ENCODE measurements at regions not wholly inside any gene's neighbourhood (a gene's known extent, or its start where the extent isn't known, plus 50 kb on each side); places are given as distances from the start of the nearest gene placed in this dataset.

DNA sequence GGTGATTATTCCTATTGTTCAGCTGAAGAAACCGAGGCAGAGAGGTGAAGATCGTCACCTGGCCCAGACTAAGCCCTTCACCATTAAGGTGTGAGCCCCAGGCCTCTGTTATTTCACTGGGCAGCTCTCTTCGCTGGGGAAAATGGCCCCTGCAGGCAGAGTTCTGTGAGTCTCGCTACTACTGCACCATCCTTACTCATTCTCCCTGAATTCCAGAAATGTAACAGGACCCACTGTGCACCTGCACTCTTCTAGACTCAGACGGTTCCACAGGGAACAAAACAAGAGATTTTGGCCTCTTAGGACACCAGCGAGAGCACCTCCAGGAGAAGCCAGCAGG lies 147.7 kb upstream of the GLI2 start:
- no CpG with 5 or more reads among the region's 6 CpGs for WGBS (ENCODE audit: extremely low coverage, insufficient coverage, insufficient read length)
- no peak overlapping the region for H2AK5ac ChIP-seq (ENCODE audit: low read length)
- peaks cover 28% of the 10 kb centered on the region for H3K27me3 ChIP-seq (ENCODE audit: insufficient read depth, low read length)
- no peak overlapping the region for H3K18ac ChIP-seq (ENCODE audit: low read length)
- no peak overlapping the region for H3K27ac ChIP-seq (ENCODE audit: low read depth, low read length)
- H4K91ac ChIP-seq (ENCODE audit: low read depth, low read length): no peak overlapping the region
- H3K14ac ChIP-seq (ENCODE audit: low read length): no peak overlapping the region
- no peak overlapping the region for H3K9ac ChIP-seq (ENCODE audit: low read length)
- H3K4me3 ChIP-seq (ENCODE audit: low read depth, low read length): no peak overlapping the region
- no peak overlapping the region for H2BK120ac ChIP-seq (ENCODE audit: insufficient read depth, low read length, poor library complexity)
- H2BK5ac ChIP-seq (ENCODE audit: low read depth, low read length, poor library complexity): no peak overlapping the region
- H3K9me3 ChIP-seq (ENCODE audit: insufficient read depth, low read depth, low read length): peaks cover 2% of the 10 kb centered on the region
- no peaks in the 10 kb centered on the region for H3K79me2 ChIP-seq (ENCODE audit: control insufficient read depth, insufficient read depth, low read length, poor library complexity)
- H3K79me1 ChIP-seq (ENCODE audit: low read length): no peaks in the 10 kb centered on the region
- H2BK12ac ChIP-seq (ENCODE audit: low read length): no peak overlapping the region
- no peak overlapping the region for H3K23ac ChIP-seq (ENCODE audit: low read length)
- DNase-seq: peak in 1 of 2 donors; percentile 36
- no peak overlapping the region for H2AFZ ChIP-seq (ENCODE audit: insufficient read depth, low read length, poor library complexity)
- no peak overlapping the region for H3K4me2 ChIP-seq (ENCODE audit: low read length)
- peaks cover 5 to 6% of the 10 kb centered on the region in 2 experiments for H3K4me1 ChIP-seq (ENCODE audit: control insufficient read depth in 1 of 2, insufficient read depth in 2 of 2, low read length in 2 of 2)
- no peak overlapping the region for H3K4ac ChIP-seq (ENCODE audit: low read depth, low read length)
- H4K8ac ChIP-seq (ENCODE audit: low read depth, low read length): no peak overlapping the region
- H3K36me3 ChIP-seq (ENCODE audit: control insufficient read depth in 1 of 2, insufficient read depth in 2 of 2, low read length in 2 of 2): no peaks in the 10 kb centered on the region
- H4K12ac ChIP-seq (ENCODE audit: low read depth, low read length): no peak overlapping the region

DNA sequence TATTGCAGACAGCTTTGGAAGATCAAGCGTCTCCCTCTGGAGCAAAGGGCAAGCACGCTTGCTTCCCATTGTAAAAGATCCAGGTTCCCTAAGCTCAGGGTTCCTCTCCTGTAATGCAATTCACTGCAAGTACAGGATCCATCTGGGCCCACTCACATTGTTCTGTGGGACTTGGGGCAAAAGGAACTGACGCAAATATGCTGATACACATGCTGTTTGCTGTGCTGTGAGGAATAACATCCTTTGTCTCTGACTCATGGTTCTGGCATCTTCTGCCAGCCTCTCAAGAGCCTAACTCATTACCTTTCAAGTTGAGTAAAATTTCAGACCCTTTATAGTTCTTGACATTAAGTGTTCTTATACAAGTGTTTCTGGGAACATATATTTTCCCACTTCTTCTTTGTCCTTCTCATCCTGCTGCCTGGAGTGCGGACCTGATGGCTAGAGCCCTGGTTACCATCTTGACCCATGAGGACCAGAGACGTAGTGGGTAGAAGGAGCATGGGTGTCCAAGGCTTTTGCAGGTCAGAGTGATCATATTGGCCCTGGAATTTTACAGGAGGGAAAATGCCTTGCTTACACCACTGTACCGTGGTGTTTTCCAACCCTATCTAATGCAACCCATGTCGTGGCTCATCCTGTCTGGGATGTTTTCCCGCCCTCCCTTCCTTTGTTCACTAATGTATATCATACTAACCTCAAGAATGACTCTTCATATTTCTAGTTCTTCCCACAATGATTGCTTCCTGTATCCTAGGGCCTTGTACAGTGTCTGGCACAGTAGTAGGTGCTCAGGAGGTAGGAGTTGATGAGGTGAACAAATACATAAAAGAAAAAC lies 145.7 kb upstream of the GLI2 start:
- H3K4me2 ChIP-seq (ENCODE audit: low read length): no peak overlapping the region
- no peak overlapping the region for H3K27ac ChIP-seq (ENCODE audit: low read depth, low read length)
- H4K12ac ChIP-seq (ENCODE audit: low read depth, low read length): no peak overlapping the region
- H2BK12ac ChIP-seq (ENCODE audit: low read length): no peak overlapping the region
- peaks cover 2% of the 10 kb centered on the region for H3K9me3 ChIP-seq (ENCODE audit: insufficient read depth, low read depth, low read length)
- H3K79me2 ChIP-seq (ENCODE audit: control insufficient read depth, insufficient read depth, low read length, poor library complexity): no peaks in the 10 kb centered on the region
- H3K9ac ChIP-seq (ENCODE audit: low read length): no peak overlapping the region
- no peaks in the 10 kb centered on the region for H3K36me3 ChIP-seq (ENCODE audit: control insufficient read depth in 1 of 2, insufficient read depth in 2 of 2, low read length in 2 of 2)
- no peak overlapping the region for H3K4me3 ChIP-seq (ENCODE audit: low read depth, low read length)
- H2BK120ac ChIP-seq (ENCODE audit: insufficient read depth, low read length, poor library complexity): no peak overlapping the region
- WGBS (ENCODE audit: extremely low coverage, insufficient coverage, insufficient read length): no CpG with 5 or more reads among the region's 8 CpGs
- H3K23ac ChIP-seq (ENCODE audit: low read length): no peak overlapping the region
- peak in 1 of 2 donors; percentile 56 for DNase-seq
- H2AK5ac ChIP-seq (ENCODE audit: low read length): no peak overlapping the region
- H3K79me1 ChIP-seq (ENCODE audit: low read length): no peaks in the 10 kb centered on the region
- H3K18ac ChIP-seq (ENCODE audit: low read length): no peak overlapping the region
- no peak overlapping the region for H3K4ac ChIP-seq (ENCODE audit: low read depth, low read length)
- no peak overlapping the region for H3K14ac ChIP-seq (ENCODE audit: low read length)
- H2BK5ac ChIP-seq (ENCODE audit: low read depth, low read length, poor library complexity): no peak overlapping the region
- no peak overlapping the region for H2AFZ ChIP-seq (ENCODE audit: insufficient read depth, low read length, poor library complexity)
- peaks cover 28% of the 10 kb centered on the region for H3K27me3 ChIP-seq (ENCODE audit: insufficient read depth, low read length)
- no peak overlapping the region for H4K91ac ChIP-seq (ENCODE audit: low read depth, low read length)
- peaks cover 5 to 6% of the 10 kb centered on the region in 2 experiments for H3K4me1 ChIP-seq (ENCODE audit: control insufficient read depth in 1 of 2, insufficient read depth in 2 of 2, low read length in 2 of 2)
- H4K8ac ChIP-seq (ENCODE audit: low read depth, low read length): no peak overlapping the region

DNA sequence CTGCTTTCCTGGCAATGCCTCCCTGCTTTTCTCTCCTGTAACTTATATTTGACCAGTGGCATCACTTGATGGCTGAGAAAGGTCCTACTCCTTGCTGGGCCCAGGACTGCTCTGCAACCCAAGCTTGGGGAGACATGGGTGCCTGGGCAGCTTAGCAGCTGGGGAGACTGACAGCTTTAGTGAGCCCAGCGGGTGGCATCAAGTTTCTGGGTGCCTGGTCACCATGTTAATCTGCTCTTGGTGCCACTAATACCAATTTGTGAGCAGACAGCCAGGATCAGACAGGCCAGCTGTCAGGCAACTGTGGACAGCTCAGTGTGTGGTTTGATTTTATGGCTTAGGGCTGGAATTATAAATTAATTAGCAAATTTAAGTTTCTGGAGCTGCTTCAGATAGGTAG lies 144.8 kb upstream of the GLI2 start:
- Histone ChIP-seq H2BK120ac (ENCODE audit: insufficient read depth, low read length, poor library complexity) (no peak overlapping the region), H2AK5ac (ENCODE audit: low read length) (no peak overlapping the region), H3K79me1 (ENCODE audit: low read length) (no peaks in the 10 kb centered on the region), H2BK12ac (ENCODE audit: low read length) (no peak overlapping the region), H3K36me3 (ENCODE audit: control insufficient read depth in 1 of 2, insufficient read depth in 2 of 2, low read length in 2 of 2) (no peaks in the 10 kb centered on the region), H3K4ac (ENCODE audit: low read depth, low read length) (no peak overlapping the region), H3K4me3 (ENCODE audit: low read depth, low read length) (no peak overlapping the region), H3K27me3 (ENCODE audit: insufficient read depth, low read length) (peaks cover 28% of the 10 kb centered on the region), H3K27ac (ENCODE audit: low read depth, low read length) (no peak overlapping the region), H3K9ac (ENCODE audit: low read length) (no peak overlapping the region), H3K4me2 (ENCODE audit: low read length) (no peak overlapping the region), H2BK5ac (ENCODE audit: low read depth, low read length, poor library complexity) (no peak overlapping the region), H3K79me2 (ENCODE audit: control insufficient read depth, insufficient read depth, low read length, poor library complexity) (no peaks in the 10 kb centered on the region), H4K8ac (ENCODE audit: low read depth, low read length) (no peak overlapping the region), H3K4me1 (ENCODE audit: control insufficient read depth in 1 of 2, insufficient read depth in 2 of 2, low read length in 2 of 2) (peaks cover 5 to 6% of the 10 kb centered on the region in 2 experiments), H3K18ac (ENCODE audit: low read length) (no peak overlapping the region), H3K9me3 (ENCODE audit: insufficient read depth, low read depth, low read length) (peaks cover 2% of the 10 kb centered on the region), H4K91ac (ENCODE audit: low read depth, low read length) (no peak overlapping the region), H3K14ac (ENCODE audit: low read length) (no peak overlapping the region), H4K12ac (ENCODE audit: low read depth, low read length) (no peak overlapping the region), H2AFZ (ENCODE audit: insufficient read depth, low read length, poor library complexity) (no peak overlapping the region), H3K23ac (ENCODE audit: low read length) (no peak overlapping the region)
- no CpG with 5 or more reads among the region's 1 CpG for WGBS (ENCODE audit: extremely low coverage, insufficient coverage, insufficient read length)
- DNase-seq: no peak

DNA sequence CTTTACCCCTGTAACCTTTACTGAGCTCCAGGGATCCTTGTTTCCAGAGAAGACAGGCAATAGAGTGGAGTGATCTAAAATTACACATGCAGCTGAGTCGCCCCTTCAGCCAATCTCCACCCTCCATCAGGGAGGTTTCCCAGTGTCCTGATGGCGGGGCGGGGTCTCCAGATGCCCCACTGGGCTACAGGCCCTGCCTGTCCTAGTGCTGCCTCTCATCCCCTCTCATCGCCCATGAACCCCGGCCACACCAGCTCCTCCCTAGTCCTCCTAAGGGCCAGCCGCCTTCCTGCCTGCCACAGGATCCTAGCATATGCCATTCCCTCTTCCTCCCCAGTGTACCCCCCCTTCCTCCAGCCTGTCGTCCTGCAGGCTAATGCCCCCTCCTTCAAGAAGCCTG lies 144.1 kb upstream of the GLI2 start:
- Histone ChIP-seq H3K4me3 (ENCODE audit: low read depth, low read length) (no peak overlapping the region), H3K79me2 (ENCODE audit: control insufficient read depth, insufficient read depth, low read length, poor library complexity) (no peaks in the 10 kb centered on the region), H3K79me1 (ENCODE audit: low read length) (no peaks in the 10 kb centered on the region), H4K8ac (ENCODE audit: low read depth, low read length) (no peak overlapping the region), H2BK12ac (ENCODE audit: low read length) (no peak overlapping the region), H3K4ac (ENCODE audit: low read depth, low read length) (no peak overlapping the region), H2BK120ac (ENCODE audit: insufficient read depth, low read length, poor library complexity) (no peak overlapping the region), H3K23ac (ENCODE audit: low read length) (no peak overlapping the region), H3K9ac (ENCODE audit: low read length) (no peak overlapping the region), H2BK5ac (ENCODE audit: low read depth, low read length, poor library complexity) (no peak overlapping the region), H3K27me3 (ENCODE audit: insufficient read depth, low read length) (peaks cover 25% of the 10 kb centered on the region), H3K36me3 (ENCODE audit: control insufficient read depth in 1 of 2, insufficient read depth in 2 of 2, low read length in 2 of 2) (no peaks in the 10 kb centered on the region), H3K14ac (ENCODE audit: low read length) (no peak overlapping the region), H2AK5ac (ENCODE audit: low read length) (no peak overlapping the region), H3K27ac (ENCODE audit: low read depth, low read length) (no peak overlapping the region), H3K9me3 (ENCODE audit: insufficient read depth, low read depth, low read length) (peaks cover under 1% of the 10 kb centered on the region), H2AFZ (ENCODE audit: insufficient read depth, low read length, poor library complexity) (no peak overlapping the region), H3K4me1 (ENCODE audit: control insufficient read depth in 1 of 2, insufficient read depth in 2 of 2, low read length in 2 of 2) (peaks cover 5% of the 10 kb centered on the region in 2 experiments), H3K4me2 (ENCODE audit: low read length) (no peak overlapping the region), H4K12ac (ENCODE audit: low read depth, low read length) (no peak overlapping the region), H4K91ac (ENCODE audit: low read depth, low read length) (no peak overlapping the region), H3K18ac (ENCODE audit: low read length) (no peak overlapping the region)
- WGBS (ENCODE audit: extremely low coverage, insufficient coverage, insufficient read length): no CpG with 5 or more reads among the region's 7 CpGs
- DNase-seq: no peak

Measured in trophoblast cell (in vitro differentiated cells and primary cell).